ENCODE measurements at regions not wholly inside any gene's neighbourhood (a gene's known extent, or its start where the extent isn't known, plus 50 kb on each side); places are given as distances from the start of the nearest gene placed in this dataset.

DNA sequence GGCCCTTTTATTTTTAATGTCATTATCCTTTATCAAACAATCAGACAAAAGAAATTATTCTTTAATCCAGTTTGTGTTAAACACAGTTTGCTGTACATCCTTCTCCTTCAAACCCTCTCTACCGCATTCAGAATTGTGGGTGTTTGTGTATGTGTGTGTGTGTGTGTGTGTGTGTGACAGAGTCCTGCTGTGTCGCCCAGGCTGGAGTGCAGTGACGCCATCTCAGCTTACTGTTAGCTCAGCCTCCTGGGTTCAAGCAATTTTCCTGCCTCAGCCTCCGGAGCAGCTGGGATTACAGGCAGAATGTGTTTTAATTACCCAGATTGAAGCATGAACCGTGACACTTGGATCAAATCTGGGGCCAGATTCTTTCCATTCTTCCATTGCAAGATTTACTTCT lies 723.7 kb downstream of the DCDC2C start:
- TF ChIP-seq, protein P1, sequence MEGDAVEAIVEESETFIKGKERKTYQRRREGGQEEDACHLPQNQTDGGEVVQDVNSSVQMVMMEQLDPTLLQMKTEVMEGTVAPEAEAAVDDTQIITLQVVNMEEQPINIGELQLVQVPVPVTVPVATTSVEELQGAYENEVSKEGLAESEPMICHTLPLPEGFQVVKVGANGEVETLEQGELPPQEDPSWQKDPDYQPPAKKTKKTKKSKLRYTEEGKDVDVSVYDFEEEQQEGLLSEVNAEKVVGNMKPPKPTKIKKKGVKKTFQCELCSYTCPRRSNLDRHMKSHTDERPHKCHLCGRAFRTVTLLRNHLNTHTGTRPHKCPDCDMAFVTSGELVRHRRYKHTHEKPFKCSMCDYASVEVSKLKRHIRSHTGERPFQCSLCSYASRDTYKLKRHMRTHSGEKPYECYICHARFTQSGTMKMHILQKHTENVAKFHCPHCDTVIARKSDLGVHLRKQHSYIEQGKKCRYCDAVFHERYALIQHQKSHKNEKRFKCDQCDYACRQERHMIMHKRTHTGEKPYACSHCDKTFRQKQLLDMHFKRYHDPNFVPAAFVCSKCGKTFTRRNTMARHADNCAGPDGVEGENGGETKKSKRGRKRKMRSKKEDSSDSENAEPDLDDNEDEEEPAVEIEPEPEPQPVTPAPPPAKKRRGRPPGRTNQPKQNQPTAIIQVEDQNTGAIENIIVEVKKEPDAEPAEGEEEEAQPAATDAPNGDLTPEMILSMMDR (IDR thresholded peaks at IDR 0.05; ENCODE audit: poor library complexity, severe bottlenecking): no peak
- no peaks in the 10 kb centered on the region for H3K27me3 ChIP-seq (ENCODE audit: insufficient read depth, poor library complexity, severe bottlenecking)
- DNase-seq (ENCODE audit: low spot score) (no peak), ATAC-seq (ENCODE audit: low read depth) (no peak)
- no peak overlapping the region for H3K4me3 ChIP-seq (ENCODE audit: severe bottlenecking)
- no peaks in the 10 kb centered on the region for H3K4me1 ChIP-seq (ENCODE audit: insufficient read depth, poor library complexity, severe bottlenecking)
- H3K36me3 ChIP-seq (ENCODE audit: low read depth): no peaks in the 10 kb centered on the region
- H3K9me3 ChIP-seq (ENCODE audit: severe bottlenecking): no peaks in the 10 kb centered on the region
- no peak overlapping the region for H3K27ac ChIP-seq (ENCODE audit: poor library complexity, severe bottlenecking)

DNA sequence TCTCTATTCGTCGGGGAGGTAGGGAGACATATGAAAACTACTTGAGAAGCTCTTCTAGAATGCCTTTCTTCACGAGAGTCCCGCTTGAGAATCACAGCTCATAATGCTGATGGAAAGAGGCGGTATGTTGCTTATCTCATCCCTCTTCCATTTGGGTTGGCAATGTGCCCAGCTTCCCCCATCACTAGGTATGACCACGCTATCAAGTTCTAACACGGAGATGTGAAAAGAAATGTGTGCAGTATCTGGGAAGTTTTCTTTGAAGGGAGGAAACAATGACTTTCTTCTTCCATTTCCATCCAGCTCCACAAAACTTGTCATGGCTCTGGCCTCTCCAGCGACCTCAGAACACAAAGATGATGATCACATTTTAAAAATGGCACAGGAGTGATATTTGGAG lies 742.4 kb downstream of the DCDC2C start:
- TF ChIP-seq, protein P1 (IDR thresholded peaks at IDR 0.05; ENCODE audit: poor library complexity, severe bottlenecking): no peak
- ATAC-seq (ENCODE audit: low read depth): no peak

DNA sequence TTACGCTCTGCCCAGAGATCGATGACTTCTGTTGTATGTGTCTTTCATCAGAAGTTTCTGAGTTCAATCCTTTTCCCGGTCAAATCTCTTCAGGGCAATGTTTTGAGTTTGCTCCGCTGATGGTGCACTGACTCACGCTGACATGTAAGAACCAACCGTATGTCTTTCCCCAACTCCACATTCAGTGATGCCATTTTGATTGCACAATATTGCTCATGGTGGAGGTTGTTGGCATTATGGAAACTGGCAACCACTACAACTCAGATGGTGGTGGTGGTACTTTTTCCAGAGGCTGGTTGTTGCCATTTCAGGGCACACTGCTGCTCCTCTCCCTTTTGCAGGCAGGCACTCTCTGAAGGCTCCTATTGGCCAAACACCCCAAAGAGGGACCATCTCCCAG lies 751.5 kb downstream of the DCDC2C start:
- H3K27ac ChIP-seq (ENCODE audit: poor library complexity, severe bottlenecking): no peak overlapping the region
- no peaks in the 10 kb centered on the region for H3K36me3 ChIP-seq (ENCODE audit: low read depth)
- ATAC-seq (ENCODE audit: low read depth) (no peak), DNase-seq (ENCODE audit: low spot score) (no peak)
- H3K4me1 ChIP-seq (ENCODE audit: insufficient read depth, poor library complexity, severe bottlenecking): no peaks in the 10 kb centered on the region
- TF ChIP-seq, protein P1 (IDR thresholded peaks at IDR 0.05; ENCODE audit: poor library complexity, severe bottlenecking): no peak
- no peaks in the 10 kb centered on the region for H3K9me3 ChIP-seq (ENCODE audit: severe bottlenecking)
- H3K27me3 ChIP-seq (ENCODE audit: insufficient read depth, poor library complexity, severe bottlenecking): no peaks in the 10 kb centered on the region
- no peak overlapping the region for H3K4me3 ChIP-seq (ENCODE audit: severe bottlenecking)

More for the DNA sequence above, 742.4 kb downstream of the DCDC2C start:
- Histone ChIP-seq H3K36me3 (ENCODE audit: low read depth) (no peaks in the 10 kb centered on the region), H3K27me3 (ENCODE audit: insufficient read depth, poor library complexity, severe bottlenecking) (no peaks in the 10 kb centered on the region), H3K9me3 (ENCODE audit: severe bottlenecking) (no peaks in the 10 kb centered on the region), H3K27ac (ENCODE audit: poor library complexity, severe bottlenecking) (no peak overlapping the region), H3K4me3 (ENCODE audit: severe bottlenecking) (no peak overlapping the region), H3K4me1 (ENCODE audit: insufficient read depth, poor library complexity, severe bottlenecking) (no peaks in the 10 kb centered on the region)
- no peak for DNase-seq (ENCODE audit: low spot score)

DNA sequence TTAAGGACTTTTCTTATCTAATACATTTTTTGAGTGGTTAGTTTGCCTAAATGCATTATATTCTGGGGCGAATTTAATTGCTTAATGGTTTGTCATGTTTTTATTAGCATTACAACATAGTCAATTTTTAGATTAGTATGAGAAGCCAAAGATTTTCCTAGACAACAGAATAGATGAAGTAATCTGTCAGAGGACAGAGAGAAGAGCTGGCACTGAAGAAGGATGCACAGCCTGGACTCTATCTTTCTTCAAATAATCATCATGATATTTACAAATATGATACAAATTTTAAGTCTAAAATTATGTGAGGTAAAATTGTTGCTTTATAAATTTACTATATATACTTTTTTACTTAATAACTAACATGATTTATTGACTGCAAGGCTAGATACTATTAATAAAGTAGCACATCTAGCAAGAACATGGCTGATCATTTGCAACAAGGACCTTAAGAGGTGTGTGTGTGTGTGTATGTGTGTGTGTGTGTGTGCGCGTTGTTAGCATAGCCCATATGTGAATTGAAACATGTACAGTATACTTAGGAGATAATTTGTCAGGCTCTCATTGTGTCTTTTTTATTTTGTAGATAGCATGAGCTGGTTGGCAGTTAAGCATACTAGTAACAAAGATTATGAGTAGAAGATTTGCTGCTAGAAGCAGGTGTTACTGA lies 752.2 kb downstream of the DCDC2C start:
- Histone ChIP-seq H3K4me1 (ENCODE audit: insufficient read depth, poor library complexity, severe bottlenecking) (no peaks in the 10 kb centered on the region), H3K4me3 (ENCODE audit: severe bottlenecking) (no peak overlapping the region), H3K27ac (ENCODE audit: poor library complexity, severe bottlenecking) (no peak overlapping the region), H3K36me3 (ENCODE audit: low read depth) (no peaks in the 10 kb centered on the region), H3K9me3 (ENCODE audit: severe bottlenecking) (no peaks in the 10 kb centered on the region), H3K27me3 (ENCODE audit: insufficient read depth, poor library complexity, severe bottlenecking) (no peaks in the 10 kb centered on the region)
- ATAC-seq (ENCODE audit: low read depth): no peak
- DNase-seq (ENCODE audit: low spot score): no peak
- TF ChIP-seq, protein P1 (IDR thresholded peaks at IDR 0.05; ENCODE audit: poor library complexity, severe bottlenecking): no peak

DNA sequence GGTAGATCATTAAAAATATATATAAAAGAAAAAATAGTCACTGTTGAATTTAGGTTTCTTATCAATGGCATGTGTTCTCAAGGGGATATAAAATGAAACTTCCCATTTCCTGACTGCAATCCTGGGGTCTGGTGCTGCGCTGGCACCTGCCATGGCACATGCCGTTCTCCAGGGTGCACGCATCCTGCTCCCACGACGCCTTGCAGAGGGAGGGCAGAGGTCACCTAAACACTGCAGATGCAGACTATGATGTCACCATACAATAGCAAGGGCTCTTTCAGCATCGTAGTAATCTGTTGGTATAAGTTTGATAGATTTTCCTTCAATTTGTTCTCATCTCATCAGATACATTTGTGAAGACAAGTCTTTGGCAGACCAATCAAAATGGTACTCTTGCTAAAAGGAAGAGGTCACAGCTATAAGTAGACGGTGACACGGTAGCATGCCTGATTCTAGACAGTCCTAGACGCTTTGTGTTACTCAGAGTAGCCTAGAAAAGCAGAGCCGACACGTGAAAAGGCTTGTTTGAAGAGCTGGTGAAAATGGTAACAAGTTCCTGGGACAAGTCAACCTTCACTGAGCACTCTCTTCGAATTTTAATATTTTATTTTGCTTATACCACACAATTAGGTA lies 761.4 kb downstream of the DCDC2C start:
- H3K27ac ChIP-seq (ENCODE audit: poor library complexity, severe bottlenecking): no peak overlapping the region
- no peaks in the 10 kb centered on the region for H3K4me1 ChIP-seq (ENCODE audit: insufficient read depth, poor library complexity, severe bottlenecking)
- no peaks in the 10 kb centered on the region for H3K9me3 ChIP-seq (ENCODE audit: severe bottlenecking)
- no peaks in the 10 kb centered on the region for H3K36me3 ChIP-seq (ENCODE audit: low read depth)
- ATAC-seq (ENCODE audit: low read depth): no peak
- TF ChIP-seq, protein P1 (IDR thresholded peaks at IDR 0.05; ENCODE audit: poor library complexity, severe bottlenecking): no peak
- no peak overlapping the region for H3K4me3 ChIP-seq (ENCODE audit: severe bottlenecking)
- no peaks in the 10 kb centered on the region for H3K27me3 ChIP-seq (ENCODE audit: insufficient read depth, poor library complexity, severe bottlenecking)
- no peak for DNase-seq (ENCODE audit: low spot score)
